SK-N-SH (cell line): ENCODE measurements at regions not wholly inside any gene's neighbourhood (a gene's known extent, or its start where the extent isn't known, plus 50 kb on each side); places are given as distances from the start of the nearest gene placed in this dataset.

Source experiments
- MEF2A ChIP-seq: IDR thresholded peaks from 2 replicates; pipeline ENCODE4 v1.4.0; 2012; ENCODE audit warnings: low read depth, borderline replicate concordance
- MXI1 ChIP-seq: IDR thresholded peaks from 2 replicates; pipeline ENCODE4 v1.6.1; 2012; ENCODE audit warnings: mild to moderate bottlenecking, low read depth, low read length, improper control_type of control experiment
- POLR2AphosphoS5 ChIP-seq: IDR thresholded peaks from 2 replicates; pipeline ENCODE4 v1.6.1; 2012; ENCODE audit warnings: low read depth, low read length
- RAD21 ChIP-seq: IDR thresholded peaks from 2 replicates; pipeline ENCODE4 v1.6.1; 2012; ENCODE audit warnings: mild to moderate bottlenecking, low read length
- RFX5 ChIP-seq: IDR thresholded peaks from 2 replicates; pipeline ENCODE4 v1.6.1; 2012; ENCODE audit warnings: mild to moderate bottlenecking, improper control_type of control experiment, low read length
- YY1 ChIP-seq: IDR thresholded peaks from 2 replicates; pipeline ENCODE4 v1.4.0; 2012; ENCODE audit warnings: low read depth, mild to moderate bottlenecking
- TF ChIP-seq, protein P1 (sequence below): IDR thresholded peaks from 2 replicates; pipeline ENCODE4 v1.6.1; 2012; ENCODE audit warnings: mild to moderate bottlenecking, low read depth, low read length, moderate library complexity
- TF ChIP-seq, protein P2 (sequence below): IDR thresholded peaks from 2 replicates; pipeline ENCODE4 v1.4.0; 2012; ENCODE audit warnings: low read depth

GRCh38 chr4:24179201-24179840 lies 289.5 kb upstream of the PPARGC1A start:
- TF ChIP-seq RAD21 (no peak), RFX5 (no peak), MEF2A (no peak), MXI1 (no peak), POLR2AphosphoS5 (no peak), YY1 (no peak)
- TF ChIP-seq, protein P1, sequence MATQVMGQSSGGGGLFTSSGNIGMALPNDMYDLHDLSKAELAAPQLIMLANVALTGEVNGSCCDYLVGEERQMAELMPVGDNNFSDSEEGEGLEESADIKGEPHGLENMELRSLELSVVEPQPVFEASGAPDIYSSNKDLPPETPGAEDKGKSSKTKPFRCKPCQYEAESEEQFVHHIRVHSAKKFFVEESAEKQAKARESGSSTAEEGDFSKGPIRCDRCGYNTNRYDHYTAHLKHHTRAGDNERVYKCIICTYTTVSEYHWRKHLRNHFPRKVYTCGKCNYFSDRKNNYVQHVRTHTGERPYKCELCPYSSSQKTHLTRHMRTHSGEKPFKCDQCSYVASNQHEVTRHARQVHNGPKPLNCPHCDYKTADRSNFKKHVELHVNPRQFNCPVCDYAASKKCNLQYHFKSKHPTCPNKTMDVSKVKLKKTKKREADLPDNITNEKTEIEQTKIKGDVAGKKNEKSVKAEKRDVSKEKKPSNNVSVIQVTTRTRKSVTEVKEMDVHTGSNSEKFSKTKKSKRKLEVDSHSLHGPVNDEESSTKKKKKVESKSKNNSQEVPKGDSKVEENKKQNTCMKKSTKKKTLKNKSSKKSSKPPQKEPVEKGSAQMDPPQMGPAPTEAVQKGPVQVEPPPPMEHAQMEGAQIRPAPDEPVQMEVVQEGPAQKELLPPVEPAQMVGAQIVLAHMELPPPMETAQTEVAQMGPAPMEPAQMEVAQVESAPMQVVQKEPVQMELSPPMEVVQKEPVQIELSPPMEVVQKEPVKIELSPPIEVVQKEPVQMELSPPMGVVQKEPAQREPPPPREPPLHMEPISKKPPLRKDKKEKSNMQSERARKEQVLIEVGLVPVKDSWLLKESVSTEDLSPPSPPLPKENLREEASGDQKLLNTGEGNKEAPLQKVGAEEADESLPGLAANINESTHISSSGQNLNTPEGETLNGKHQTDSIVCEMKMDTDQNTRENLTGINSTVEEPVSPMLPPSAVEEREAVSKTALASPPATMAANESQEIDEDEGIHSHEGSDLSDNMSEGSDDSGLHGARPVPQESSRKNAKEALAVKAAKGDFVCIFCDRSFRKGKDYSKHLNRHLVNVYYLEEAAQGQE: no peak
- TF ChIP-seq, protein P2, sequence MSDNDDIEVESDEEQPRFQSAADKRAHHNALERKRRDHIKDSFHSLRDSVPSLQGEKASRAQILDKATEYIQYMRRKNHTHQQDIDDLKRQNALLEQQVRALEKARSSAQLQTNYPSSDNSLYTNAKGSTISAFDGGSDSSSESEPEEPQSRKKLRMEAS: no peak
